Colonic mucosa (tissue), 4 donors: ENCODE measurements at regions not wholly inside any gene's neighbourhood (a gene's known extent, or its start where the extent isn't known, plus 50 kb on each side); places are given as distances from the start of the nearest gene placed in this dataset.

Experiments
- DNase-seq: peaks from one replicate; pipeline ENCODE4 v3.0.0-alpha.2; 2020
- H3K27ac ChIP-seq: fragments of 200-600 bp; one replicate; pipeline ENCODE4 v1.8.0; 2021
- H3K27me3 ChIP-seq: fragments of 200-600 bp; one replicate; pipeline ENCODE4 v1.8.0; 2021
- H3K36me3 ChIP-seq: fragments of 200-600 bp; one replicate; pipeline ENCODE4 v1.8.0; 2021
- H3K4me1 ChIP-seq: fragments of 200-600 bp; one replicate; pipeline ENCODE4 v1.8.0; 2021; ENCODE audit warnings: mild to moderate bottlenecking
- H3K4me3 ChIP-seq: fragments of 200-600 bp; one replicate; pipeline ENCODE4 v1.8.0; 2021
- H3K9ac ChIP-seq, 2 donors: one replicate each; pipeline ENCODE4 v1.7.0; 2013; ENCODE audit warnings: control low read depth in 2 of 2, low read depth in 2 of 2, low read length in 2 of 2
- H3K9me3 ChIP-seq: fragments of 200-600 bp; one replicate; pipeline ENCODE4 v1.8.0; 2021
- CTCF ChIP-seq: fragments of 200-600 bp; IDR thresholded peaks from one replicate; pipeline ENCODE4 v1.8.0; 2022; ENCODE audit warnings: antibody characterized with exemption, mild to moderate bottlenecking
- intact Hi-C: fragments of 100-400 bp; cut with DNase I; formaldehyde crosslinking; loops from one replicate; pipeline ENCODE4 v1.14.1; 2022
- donor health status: healthy.
- donor health status: DM: no; HTN: no; CAD: no.
- donor health status: DM: no; HTN: no; CAD: no.

- Histone ChIP-seq H3K9ac (no peak overlapping the region), H3K36me3 (no peaks in the 10 kb centered on the region), H3K27me3 (no peaks in the 10 kb centered on the region), H3K4me3 (no peak overlapping the region), H3K27ac (no peak overlapping the region), H3K9me3 (no peaks in the 10 kb centered on the region), H3K4me1 (no peaks in the 10 kb centered on the region)
- intact Hi-C loops = no loop called here
- TF ChIP-seq CTCF = no peak
- no peak for DNase-seq
These were observed 52.0 kb upstream of the ZNRF2 start for GRCh38 chr7:30232391-30232790.
